H1 (cell line): ENCODE measurements at regions not wholly inside any gene's neighbourhood (a gene's known extent, or its start where the extent isn't known, plus 50 kb on each side); places are given as distances from the start of the nearest gene placed in this dataset.
"Not testable (repeated sequence)": the region's sequence is repeated elsewhere in the genome, so short reads cannot be mapped to it uniquely, and the experiment has no call there.

ENCODE experiments used
- CTCF ChIA-PET: fragments of 300-600 bp; sonication (Branson Sonifier 250); formaldehyde crosslinking; loops from one replicate; lab custom pipeline; 2021; ENCODE audit not compliant: partially characterized antibody; lab: Charles Lee
- POLR2A ChIA-PET: fragments of 300-600 bp; sonication (Branson Sonifier 250); formaldehyde crosslinking; loops from one replicate; lab custom pipeline; 2021; ENCODE audit warnings: inconsistent platforms; ENCODE audit not compliant: partially characterized antibody; lab: Charles Lee
- DNase-seq, 2 experiments: peaks; one replicate each; pipeline versions ENCODE4 v3.0.0 to v3.0.0-alpha.2; 2010 to 2022; ENCODE audit warnings: low spot score in 2 of 2, low read depth in 1 of 2, mixed read lengths in 1 of 2
- FAIRE-seq: peaks from 2 replicates; lab custom pipeline; 2011; peaks lifted over from hg19 to GRCh38; lab: Jason Lieb, UNC
- H2AFZ ChIP-seq: 2 replicates; pipeline ENCODE4 v1.8.1; 2012; ENCODE audit warnings: low read length, inconsistent platforms
- H2AK5ac ChIP-seq: 2 replicates; pipeline ENCODE4 v1.6.1; 2013; ENCODE audit warnings: low read depth, low read length
- H2BK120ac ChIP-seq: replicated peaks from 2 replicates; pipeline ENCODE3; 2013; ENCODE audit warnings: low read depth, low read length, inconsistent platforms
- H2BK12ac ChIP-seq: 2 replicates; pipeline ENCODE4 v1.6.1; 2013; ENCODE audit warnings: low read depth, low read length
- H2BK15ac ChIP-seq: 2 replicates; pipeline ENCODE4 v1.6.1; 2013; ENCODE audit warnings: low read length
- H2BK20ac ChIP-seq: 2 replicates; pipeline ENCODE4 v1.6.1; 2013; ENCODE audit warnings: low read length
- H2BK5ac ChIP-seq: 2 replicates; pipeline ENCODE4 v1.6.1; 2013; ENCODE audit warnings: low read depth, low read length
- H3K14ac ChIP-seq: 2 replicates; pipeline ENCODE4 v1.6.1; 2013; ENCODE audit warnings: inconsistent platforms; ENCODE audit not compliant: insufficient read length
- H3K18ac ChIP-seq: 2 replicates; pipeline ENCODE4 v1.6.1; 2013; ENCODE audit warnings: low read length; ENCODE audit errors: extremely low read depth
- H3K23ac ChIP-seq: 2 replicates; pipeline ENCODE4 v1.6.1; 2013; ENCODE audit warnings: inconsistent platforms; ENCODE audit not compliant: insufficient read length
- H3K23me2 ChIP-seq: 2 replicates; pipeline ENCODE4 v1.6.1; 2013; ENCODE audit warnings: low read depth, low read length
- H3K27ac ChIP-seq: 2 replicates; pipeline ENCODE4 v1.6.1; 2011; ENCODE audit warnings: low read depth, low read length, inconsistent platforms
- H3K27me3 ChIP-seq, 4 experiments: replicated peaks in 1 of 4; 1 replicate in 1 of 4; 2 replicates in 3 of 4; pipeline versions ENCODE4 v1.6.1 to v1.8.1; 2011 to 2013; ENCODE audit warnings: low read length in 3 of 4, mild to moderate bottlenecking in 3 of 4, inconsistent platforms in 2 of 4, mixed read lengths in 2 of 4, moderate library complexity in 1 of 4; ENCODE audit not compliant: control insufficient read depth in 3 of 4, insufficient read depth in 3 of 4; ENCODE audit errors: extremely low read depth in 1 of 4
- H3K36me3 ChIP-seq, 4 experiments: 2 replicates each; pipeline versions ENCODE4 v1.6.1 to v1.8.1; 2011 to 2013; ENCODE audit warnings: mild to moderate bottlenecking in 4 of 4, low read length in 3 of 4, moderate library complexity in 2 of 4, control low read depth in 1 of 4, inconsistent platforms in 1 of 4; ENCODE audit not compliant: insufficient read depth in 4 of 4, control insufficient read depth in 2 of 4
- H3K4ac ChIP-seq: replicated peaks from 2 replicates; pipeline ENCODE3; 2013; ENCODE audit warnings: low read length, low read depth, mixed read lengths, inconsistent platforms; ENCODE audit not compliant: insufficient read length
- H3K4me1 ChIP-seq, 4 experiments: replicated peaks in 1 of 4; 1 replicate in 1 of 4; 2 replicates in 3 of 4; pipeline versions ENCODE4 v1.6.1 to v1.8.1; 2011 to 2013; ENCODE audit warnings: low read length in 3 of 4, inconsistent platforms in 2 of 4, mixed read lengths in 1 of 4; ENCODE audit not compliant: insufficient read depth in 4 of 4, control insufficient read depth in 3 of 4
- H3K4me2 ChIP-seq, 2 experiments: 2 replicates each; pipeline versions ENCODE4 v1.6.1 to v1.8.1; 2011 to 2013; ENCODE audit warnings: low read depth in 2 of 2, low read length in 2 of 2, control low read depth in 1 of 2, inconsistent platforms in 1 of 2, mild to moderate bottlenecking in 1 of 2; ENCODE audit not compliant: insufficient read depth in 1 of 2
- H3K4me3 ChIP-seq, 4 experiments: fragments of 200-600, 300-600 bp in 1 of 4; sonication (generic), shearing (Covaris generic), sonication (Bioruptor Twin) in 1 of 4; 2 replicates each; pipeline versions ENCODE4 v1.5.1 to v1.8.1; 2011 to 2016; ENCODE audit warnings: low read length in 4 of 4, low read depth in 3 of 4, control low read depth in 2 of 4, inconsistent platforms in 2 of 4, mild to moderate bottlenecking in 2 of 4, mixed read lengths in 1 of 4, moderate library complexity in 1 of 4; ENCODE audit not compliant: insufficient read depth in 2 of 4; ENCODE audit errors: extremely low read depth in 1 of 4
- H3K56ac ChIP-seq: replicated peaks from 2 replicates; pipeline ENCODE3; 2013; ENCODE audit warnings: low read depth, mild to moderate bottlenecking, mixed read lengths, low read length, inconsistent platforms; ENCODE audit not compliant: insufficient read length
- H3K79me1 ChIP-seq: 2 replicates; pipeline ENCODE4 v1.6.1; 2013; ENCODE audit warnings: low read depth, low read length, control low read depth
- H3K79me2 ChIP-seq, 2 experiments: 2 replicates each; pipeline versions ENCODE4 v1.6.1 to v1.8.1; 2012 to 2013; ENCODE audit warnings: low read length in 2 of 2, mild to moderate bottlenecking in 2 of 2, inconsistent platforms in 1 of 2; ENCODE audit not compliant: insufficient read depth in 2 of 2, control insufficient read depth in 1 of 2
- H3K9ac ChIP-seq, 4 experiments: replicated peaks in 1 of 4; 1 replicate in 1 of 4; 2 replicates in 3 of 4; pipeline versions ENCODE4 v1.6.1 to v1.8.1; 2011 to 2013; ENCODE audit warnings: low read depth in 3 of 4, low read length in 3 of 4, control low read depth in 2 of 4, mild to moderate bottlenecking in 2 of 4, moderate library complexity in 2 of 4, inconsistent platforms in 1 of 4; ENCODE audit errors: extremely low read depth in 1 of 4
- H3K9me3 ChIP-seq, 2 experiments: 2 replicates each; pipeline versions ENCODE4 v1.6.1 to v1.8.1; 2012 to 2013; ENCODE audit warnings: mild to moderate bottlenecking in 2 of 2, moderate library complexity in 2 of 2, control low read depth in 1 of 2, inconsistent platforms in 1 of 2, low read depth in 1 of 2, low read length in 1 of 2, mixed read lengths in 1 of 2; ENCODE audit not compliant: insufficient read depth in 2 of 2
- H4K20me1 ChIP-seq, 2 experiments: replicated peaks in 1 of 2; 2 replicates each; pipeline versions ENCODE3 to v1.8.1; 2011 to 2013; ENCODE audit warnings: inconsistent platforms in 2 of 2, low read length in 2 of 2, mild to moderate bottlenecking in 1 of 2; ENCODE audit not compliant: insufficient read depth in 2 of 2, control insufficient read depth in 1 of 2
- H4K5ac ChIP-seq: 2 replicates; pipeline ENCODE4 v1.6.1; 2013; ENCODE audit warnings: low read length, low read depth, mixed read lengths, inconsistent platforms; ENCODE audit not compliant: insufficient read length
- H4K8ac ChIP-seq: 2 replicates; pipeline ENCODE4 v1.8.0; 2013; ENCODE audit warnings: mild to moderate bottlenecking, moderate library complexity, low read length, inconsistent platforms; ENCODE audit not compliant: insufficient read depth; ENCODE audit errors: extremely low read depth
- H4K91ac ChIP-seq: replicated peaks from 2 replicates; pipeline ENCODE3; 2013; ENCODE audit warnings: low read length, mixed read lengths, inconsistent platforms; ENCODE audit not compliant: insufficient read length
- WGBS, 2 experiments: shearing (Covaris generic) in 1 of 2; methylation state at CpG; one replicate each; pipeline versions ENCODE4 v1.1.6 to v1.1.7; 2013 to 2015; ENCODE audit warnings: low lambda C conversion rate in 2 of 2, mixed read lengths in 2 of 2, inconsistent platforms in 1 of 2, low coverage in 1 of 2, missing lambda C conversion rate in 1 of 2; ENCODE audit not compliant: insufficient replicate concordance in 2 of 2, insufficient coverage in 1 of 2, insufficient read length in 1 of 2; ENCODE audit errors: extremely low coverage in 1 of 2, missing lambda C conversion rate in 1 of 2; 5-methylcytosine and 5-hydroxymethylcytosine counted together
- small RNA-seq: library from polyadenylated mRNA; stranded (forward); fragments of <200 nt; extraction: miRNeasy Mini kit (QIAGEN cat#:217004); gene quantifications from one replicate; pipeline ENCODE3, GENCODE V24; 2013; ENCODE audit not compliant: insufficient read depth

DNA sequence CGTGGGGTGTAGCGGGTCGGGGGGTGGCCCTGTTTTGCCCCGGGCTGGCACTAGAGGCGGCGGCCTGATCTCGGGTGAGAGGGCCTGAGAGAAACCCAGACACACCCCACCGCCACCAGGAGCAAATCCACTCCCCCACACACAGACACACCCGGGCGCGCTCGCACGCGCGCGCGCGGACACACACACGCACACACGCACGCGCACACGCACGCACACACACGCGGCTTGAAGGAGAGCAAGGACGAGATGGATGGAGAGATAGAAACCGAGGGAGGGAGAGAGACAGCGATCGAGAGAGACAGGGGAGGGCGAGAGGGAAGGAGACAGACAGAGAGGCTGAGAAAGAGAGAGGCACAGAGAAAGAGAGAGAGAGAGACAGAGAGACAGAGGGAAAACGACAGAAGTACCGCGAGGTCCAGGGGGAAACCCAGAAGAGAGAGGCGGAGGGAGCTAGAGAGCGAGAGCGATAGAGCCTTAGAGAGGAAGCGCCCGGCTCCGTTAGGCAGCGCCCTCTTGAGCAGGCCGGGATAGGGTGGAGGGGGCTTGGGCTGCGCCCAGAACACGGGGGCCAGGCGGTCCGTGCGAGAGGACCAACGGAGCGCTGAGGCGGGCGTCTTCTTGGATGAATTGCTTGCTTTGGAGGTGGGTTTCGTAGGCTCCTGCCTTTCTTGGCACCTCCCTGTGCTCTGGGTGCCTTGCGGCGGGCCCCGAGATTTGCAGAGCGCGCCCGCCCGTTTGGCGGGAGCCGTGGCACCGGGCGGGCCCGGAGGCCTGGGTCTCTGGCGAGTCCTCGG lies 69.7 kb downstream of the RNF187 start:
- H4K8ac ChIP-seq, H2BK120ac ChIP-seq, H3K14ac ChIP-seq, H3K4me1 ChIP-seq, POLR2A ChIA-PET, H2AK5ac ChIP-seq, H2AFZ ChIP-seq, H3K4me2 ChIP-seq, H3K4me3 ChIP-seq, H2BK15ac ChIP-seq, FAIRE-seq, H2BK12ac ChIP-seq, H4K91ac ChIP-seq, H2BK5ac ChIP-seq, H3K4ac ChIP-seq, CTCF ChIA-PET, H3K18ac ChIP-seq, H3K79me1 ChIP-seq, DNase-seq, H3K79me2 ChIP-seq, H3K9ac ChIP-seq, H3K23me2 ChIP-seq, H3K27ac ChIP-seq, H3K56ac ChIP-seq, H3K36me3 ChIP-seq, H4K20me1 ChIP-seq, H4K5ac ChIP-seq, H3K23ac ChIP-seq, H2BK20ac ChIP-seq: not testable (repeated sequence)
- H3K9me3 ChIP-seq, result peaks cover 4 to 26% of the 10 kb centered on the region in 2 experiments; a peak in 2 of 4 replicates
- H3K27me3 ChIP-seq, result peaks cover 5 to 22% (median 11%) of the 10 kb centered on the region in 4 experiments
- 63% methylated on average over 17 of the region's 66 CpGs; no CpG with 5 or more reads in 1 of the 2 experiments for WGBS, 2 experiments

Small RNAs in the stretch of these regions (small RNA-seq; reads per million reads assigned to genes)
- 1.7 reads per million, percentile 6 among the genes with 10 or more reads in this experiment for gene RNA5SP19
